Sigmoid colon (tissue), 6 donors: ENCODE measurements at regions not wholly inside any gene's neighbourhood (a gene's known extent, or its start where the extent isn't known, plus 50 kb on each side); places are given as distances from the start of the nearest gene placed in this dataset.
"Not testable (repeated sequence)": the region's sequence is repeated elsewhere in the genome, so short reads cannot be mapped to it uniquely, and the experiment has no call there.

Experiments
- DNase-seq: peaks from one replicate; pipeline ENCODE4 v3.0.0-alpha.2; 2019
- H3K27ac ChIP-seq, 4 donors: fragments of 200-600 bp; sonication (generic); one replicate each; pipeline ENCODE4 v1.5.1; 2016 to 2019; ENCODE audit warnings: mild to moderate bottlenecking in 1 of 4
- H3K27me3 ChIP-seq, 3 donors: fragments of 200-600 bp; sonication (generic); one replicate each; pipeline ENCODE4 v1.5.1; 2019; ENCODE audit warnings: mild to moderate bottlenecking in 1 of 3
- H3K36me3 ChIP-seq, 4 donors: fragments of 200-600 bp; sonication (generic); one replicate each; pipeline ENCODE4 v1.5.1; 2016 to 2019
- H3K4me1 ChIP-seq, 4 donors: fragments of 200-600 bp; sonication (generic); one replicate each; pipeline ENCODE4 v1.5.1; 2017 to 2019
- H3K4me3 ChIP-seq, 4 donors: fragments of 200-600 bp; sonication (generic); one replicate each; pipeline ENCODE4 v1.5.1; 2017 to 2019; ENCODE audit warnings: mild to moderate bottlenecking in 2 of 4, moderate library complexity in 1 of 4
- H3K9me3 ChIP-seq, 4 donors: fragments of 200-600 bp in 3 of 4; sonication (generic) in 3 of 4; one replicate each; pipeline versions ENCODE4 v1.5.1 to v1.6.1; 2013 to 2019
- EP300 ChIP-seq, 4 donors: sonication (generic); formaldehyde crosslinking; IDR thresholded peaks; one replicate each; pipeline ENCODE4 v1.6.1; 2017; ENCODE audit warnings: antibody characterized with exemption in 4 of 4
- POLR2A ChIP-seq, 2 donors: fragments of 450-650 bp; IDR thresholded peaks; one replicate each; pipeline ENCODE4 v1.6.1; 2016; ENCODE audit warnings: antibody characterized with exemption in 2 of 2, mild to moderate bottlenecking in 2 of 2, moderate library complexity in 2 of 2
- POLR2AphosphoS5 ChIP-seq, 4 donors: sonication (generic); formaldehyde crosslinking; IDR thresholded peaks; one replicate each; pipeline ENCODE4 v1.6.1; 2017; ENCODE audit warnings: antibody characterized with exemption in 4 of 4
- WGBS, 2 donors: extraction: QIAGEN DNeasy Blood & Tissue Kit; methylation state at CpG; one replicate each; pipeline ENCODE4 v1.1.7; 2013; 5-methylcytosine and 5-hydroxymethylcytosine counted together
- intact Hi-C: fragments of 100-400 bp; cut with DNase I; formaldehyde crosslinking; loops from one replicate; pipeline ENCODE4 v1.15.1; 2023
- TF ChIP-seq, protein P1 (sequence below), 4 experiments: fragments of 450-650 bp in 3 of 4; fragments of 200-600 bp in 1 of 4; IDR thresholded peaks; one replicate each; pipeline ENCODE4 v1.5.1; 2016 to 2019; ENCODE audit warnings: antibody characterized with exemption in 4 of 4, mild to moderate bottlenecking in 3 of 4, moderate library complexity in 2 of 4
- donor health status: healthy with polysubstance abuse.
- donor health status: healthy.

GRCh38 chr17:83192161-83192788, 112.9 kb downstream of the METRNL start:
- 70 to 80% methylated on average over 13 of the region's 13 CpGs for WGBS, 2 donors
- Histone ChIP-seq H3K4me1 (peaks cover 0 to 19% (median 5%) of the 10 kb centered on the region in 4 donors), H3K4me3 (no peak overlapping the region), H3K27ac (peak overlapping the region in 2 of 4 donors; percentile 8 to 74), H3K27me3 (no peaks in the 10 kb centered on the region), H3K36me3 (no peaks in the 10 kb centered on the region), H3K9me3 (peaks cover 0 to 5% (median 0%) of the 10 kb centered on the region in 4 donors)
- TF ChIP-seq POLR2AphosphoS5 (IDR thresholded peaks at IDR 0.05) (no peak), EP300 (IDR thresholded peaks at IDR 0.05) (no peak), POLR2A (IDR thresholded peaks at IDR 0.05) (no peak)
- TF ChIP-seq, protein P1, sequence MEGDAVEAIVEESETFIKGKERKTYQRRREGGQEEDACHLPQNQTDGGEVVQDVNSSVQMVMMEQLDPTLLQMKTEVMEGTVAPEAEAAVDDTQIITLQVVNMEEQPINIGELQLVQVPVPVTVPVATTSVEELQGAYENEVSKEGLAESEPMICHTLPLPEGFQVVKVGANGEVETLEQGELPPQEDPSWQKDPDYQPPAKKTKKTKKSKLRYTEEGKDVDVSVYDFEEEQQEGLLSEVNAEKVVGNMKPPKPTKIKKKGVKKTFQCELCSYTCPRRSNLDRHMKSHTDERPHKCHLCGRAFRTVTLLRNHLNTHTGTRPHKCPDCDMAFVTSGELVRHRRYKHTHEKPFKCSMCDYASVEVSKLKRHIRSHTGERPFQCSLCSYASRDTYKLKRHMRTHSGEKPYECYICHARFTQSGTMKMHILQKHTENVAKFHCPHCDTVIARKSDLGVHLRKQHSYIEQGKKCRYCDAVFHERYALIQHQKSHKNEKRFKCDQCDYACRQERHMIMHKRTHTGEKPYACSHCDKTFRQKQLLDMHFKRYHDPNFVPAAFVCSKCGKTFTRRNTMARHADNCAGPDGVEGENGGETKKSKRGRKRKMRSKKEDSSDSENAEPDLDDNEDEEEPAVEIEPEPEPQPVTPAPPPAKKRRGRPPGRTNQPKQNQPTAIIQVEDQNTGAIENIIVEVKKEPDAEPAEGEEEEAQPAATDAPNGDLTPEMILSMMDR (IDR thresholded peaks at IDR 0.05): no peak
- DNase-seq: peak; percentile 79
- intact Hi-C loops: no loop called here

- WGBS, 2 donors: 42 to 46% methylated on average over 2 of the region's 2 CpGs
- H3K4me3 ChIP-seq, H3K27me3 ChIP-seq, DNase-seq, intact Hi-C loops, H3K9me3 ChIP-seq, H3K27ac ChIP-seq, H3K36me3 ChIP-seq: not testable (repeated sequence)
- H3K4me1 ChIP-seq: peaks cover 0 to 19% (median 5%) of the 10 kb centered on the region in 4 donors
Measured at GRCh38 chr17:83192789-83193335, 113.5 kb downstream of the METRNL start.

- intact Hi-C loops: no loop called here
- Histone ChIP-seq H3K4me3 (no peak overlapping the region), H3K27ac (peak overlapping the region in 2 of 4 donors; percentile 4 to 69), H3K4me1 (peaks cover 0 to 19% (median 5%) of the 10 kb centered on the region in 4 donors), H3K9me3 (no peaks in the 10 kb centered on the region), H3K36me3 (no peaks in the 10 kb centered on the region), H3K27me3 (no peaks in the 10 kb centered on the region)
- WGBS, 2 donors: 52 to 59% methylated on average over 13 of the region's 13 CpGs
- DNase-seq: peak; percentile 69
- TF ChIP-seq, protein P1 (IDR thresholded peaks at IDR 0.05): no peak
- TF ChIP-seq POLR2AphosphoS5 (IDR thresholded peaks at IDR 0.05) (no peak), EP300 (IDR thresholded peaks at IDR 0.05) (no peak), POLR2A (IDR thresholded peaks at IDR 0.05) (no peak)
Measured at GRCh38 chr17:83193336-83194185, 114.2 kb downstream of the METRNL start.

DNA sequence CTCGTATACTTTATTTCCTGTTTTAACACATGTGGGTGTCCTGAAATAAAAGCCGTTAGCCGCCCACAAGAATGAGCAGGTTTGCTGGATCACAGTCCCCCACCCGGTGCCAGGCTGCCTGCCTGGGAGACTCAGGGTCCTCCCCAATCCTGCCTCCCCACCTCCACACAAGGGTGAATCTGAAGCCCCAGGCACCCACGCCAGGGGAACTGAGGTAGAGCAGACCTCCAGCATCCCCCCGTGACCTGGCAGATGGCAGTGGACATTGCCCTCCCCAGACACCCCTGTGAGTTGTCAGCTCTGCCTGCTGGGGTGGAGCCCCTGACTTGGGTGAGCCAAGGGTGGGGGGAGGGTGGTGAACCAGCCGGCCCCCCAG, 114.8 kb downstream of the METRNL start:
- intact Hi-C loops: no loop called here
- WGBS, 2 donors: 57 to 66% methylated on average over 7 of the region's 7 CpGs
- Histone ChIP-seq H3K36me3 (no peaks in the 10 kb centered on the region), H3K9me3 (no peaks in the 10 kb centered on the region), H3K27me3 (no peaks in the 10 kb centered on the region), H3K4me1 (peaks cover 0 to 18% (median 5%) of the 10 kb centered on the region in 4 donors), H3K4me3 (no peak overlapping the region), H3K27ac (peak overlapping the region in 2 of 4 donors; percentile 4 to 69)
- peak; percentile 64 for DNase-seq
- no peak for TF ChIP-seq EP300 (IDR thresholded peaks at IDR 0.05)
- TF ChIP-seq POLR2AphosphoS5 (IDR thresholded peaks at IDR 0.05): no peak
- no peak for TF ChIP-seq POLR2A (IDR thresholded peaks at IDR 0.05)
- TF ChIP-seq, protein P1 (IDR thresholded peaks at IDR 0.05): no peak

GRCh38 chr17:83194761-83195329, 115.4 kb downstream of the METRNL start:
- no peak for TF ChIP-seq POLR2AphosphoS5 (IDR thresholded peaks at IDR 0.05)
- no peak for TF ChIP-seq EP300 (IDR thresholded peaks at IDR 0.05)
- TF ChIP-seq POLR2A (IDR thresholded peaks at IDR 0.05): no peak
- TF ChIP-seq, protein P1 (IDR thresholded peaks at IDR 0.05): no peak
- Histone ChIP-seq H3K4me3 (no peak overlapping the region), H3K9me3 (no peaks in the 10 kb centered on the region), H3K27ac (peak overlapping the region in 3 of 4 donors; percentile 8 to 69 (median 17)), H3K27me3 (no peaks in the 10 kb centered on the region), H3K4me1 (peaks cover 0 to 12% (median 5%) of the 10 kb centered on the region in 4 donors), H3K36me3 (no peaks in the 10 kb centered on the region)
- intact Hi-C loops: no loop called here
- 88 to 92% methylated on average over 24 of the region's 24 CpGs for WGBS, 2 donors
- peak; percentile 63 for DNase-seq
